Kidney (tissue), 13 donors: ENCODE measurements at regions not wholly inside any gene's neighbourhood (a gene's known extent, or its start where the extent isn't known, plus 50 kb on each side); places are given as distances from the start of the nearest gene placed in this dataset.

ENCODE experiments used
- DNase-seq, 5 donors: peaks; one replicate each; pipeline ENCODE4 v3.0.0-alpha.2; 2013 to 2020
- FAIRE-seq: peaks from 2 replicates; lab custom pipeline; 2012; peaks lifted over from hg19 to GRCh38; lab: Jason Lieb, UNC
- H3K27ac ChIP-seq, 2 donors: one replicate each; pipeline ENCODE4 v1.7.0; 2013; ENCODE audit warnings: low read depth in 2 of 2, low read length in 2 of 2, inconsistent platforms in 1 of 2
- H3K27me3 ChIP-seq: one replicate; pipeline ENCODE4 v1.7.1; 2013; ENCODE audit warnings: low read length, inconsistent platforms; ENCODE audit not compliant: control insufficient read depth, insufficient read depth
- H3K36me3 ChIP-seq, 3 donors: one replicate each; pipeline versions ENCODE4 v1.7.0 to v1.7.1; 2013; ENCODE audit warnings: low read length in 3 of 3, control low read depth in 1 of 3, inconsistent platforms in 1 of 3; ENCODE audit not compliant: insufficient read depth in 3 of 3, control insufficient read depth in 2 of 3
- H3K4me1 ChIP-seq, 3 donors: one replicate each; pipeline versions ENCODE4 v1.7.0 to v1.7.1; 2013; ENCODE audit warnings: low read length in 3 of 3, inconsistent platforms in 1 of 3, low read depth in 1 of 3; ENCODE audit not compliant: control insufficient read depth in 2 of 3, insufficient read depth in 2 of 3
- H3K4me3 ChIP-seq, 3 donors: one replicate each; pipeline versions ENCODE4 v1.7.0 to v1.8.1; 2013; ENCODE audit warnings: low read length in 3 of 3, control low read depth in 1 of 3, inconsistent platforms in 1 of 3
- H3K9ac ChIP-seq, 3 donors: one replicate each; pipeline versions ENCODE4 v1.7.0 to v1.7.1; 2013; ENCODE audit warnings: low read length in 3 of 3, control low read depth in 1 of 3, inconsistent platforms in 1 of 3
- H3K9me3 ChIP-seq, 3 donors: one replicate each; pipeline versions ENCODE4 v1.7.0 to v1.7.1; 2013; ENCODE audit warnings: low read length in 3 of 3, control low read depth in 1 of 3, inconsistent platforms in 1 of 3; ENCODE audit not compliant: control insufficient read depth in 2 of 3, insufficient read depth in 1 of 3
- CTCF ChIP-seq: IDR thresholded peaks from 3 replicates; pipeline ENCODE4 v1.5.1; 2012; ENCODE audit warnings: mild to moderate bottlenecking, moderate library complexity, borderline replicate concordance; ENCODE audit not compliant: insufficient read depth; ENCODE audit errors: extremely low read depth
- intact Hi-C: fragments of 100-400 bp; cut with DNase I; formaldehyde crosslinking; loops from one replicate; pipeline ENCODE4 v1.11.1; 2022
- donor health status: control.
- donor health status: control.
- donor health status: control.
- donor health status: control.
- donor health status: control.
- donor health status: DM: yes; HTN: yes; CAD: no.
- donor health status: Normal renal cell carcinoma (clear cell type).

GRCh38 chr21:43283136-43283924 lies 114.5 kb downstream of the CRYAA start:
- H3K27ac ChIP-seq: no peak overlapping the region
- no peak overlapping the region for H3K9ac ChIP-seq
- H3K4me1 ChIP-seq: peaks cover 0 to 4% (median 1%) of the 10 kb centered on the region in 3 donors
- peak in 1 of 5 donors; percentile 39 for DNase-seq
- H3K4me3 ChIP-seq: no peak overlapping the region
- no peaks in the 10 kb centered on the region for H3K36me3 ChIP-seq
- no peaks in the 10 kb centered on the region for H3K9me3 ChIP-seq
- intact Hi-C loops: no loop called here
- no peak for TF ChIP-seq CTCF
- no peak for FAIRE-seq
- H3K27me3 ChIP-seq: no peaks in the 10 kb centered on the region

- intact Hi-C loops: no loop called here
Observed at GRCh38 chr21:43282358-43283120, 113.7 kb downstream of the CRYAA start.

GRCh38 chr21:43281661-43282357 lies 113.0 kb downstream of the CRYAA start:
- intact Hi-C loops: no loop called here

More at GRCh38 chr21:43282358-43283120, 113.7 kb downstream of the CRYAA start:
- H3K27me3 ChIP-seq: no peaks in the 10 kb centered on the region
- no peaks in the 10 kb centered on the region for H3K36me3 ChIP-seq
- H3K27ac ChIP-seq: no peak overlapping the region
- no peak for FAIRE-seq
- peak in 1 of 5 donors; percentile 52 for DNase-seq
- no peak for TF ChIP-seq CTCF
- no peak overlapping the region for H3K9ac ChIP-seq
- H3K9me3 ChIP-seq: no peaks in the 10 kb centered on the region
- peaks cover 0 to 5% (median under 1%) of the 10 kb centered on the region in 3 donors for H3K4me1 ChIP-seq
- no peak overlapping the region for H3K4me3 ChIP-seq

More at GRCh38 chr21:43281661-43282357, 113.0 kb downstream of the CRYAA start:
- Histone ChIP-seq H3K27me3 (no peaks in the 10 kb centered on the region), H3K9me3 (no peaks in the 10 kb centered on the region), H3K9ac (no peak overlapping the region), H3K27ac (no peak overlapping the region), H3K4me3 (no peak overlapping the region), H3K36me3 (no peaks in the 10 kb centered on the region), H3K4me1 (peaks cover 0 to 5% (median 2%) of the 10 kb centered on the region in 3 donors)
- FAIRE-seq (no peak), DNase-seq (peak in 1 of 5 donors; percentile 74)
- no peak for TF ChIP-seq CTCF
